GM18520 (cell line): ENCODE measurements at regions not wholly inside any gene's neighbourhood (a gene's known extent, or its start where the extent isn't known, plus 50 kb on each side); places are given as distances from the start of the nearest gene placed in this dataset.

Source experiments
- ATAC-seq: cut with Tn5 transposase; IDR thresholded peaks from one replicate; pipeline ENCODE4 v1.9.1; 2021; ENCODE audit not compliant: unreplicated experiment

- no peak for ATAC-seq
Observed at GRCh38 chr10:2953495-2953894, 113.9 kb upstream of the PFKP start.

- no peak for ATAC-seq
Observed at GRCh38 chr10:2951235-2951835, 116.0 kb upstream of the PFKP start.

GRCh38 chr10:2950546-2950945, 116.8 kb upstream of the PFKP start:
- no peak for ATAC-seq

DNA sequence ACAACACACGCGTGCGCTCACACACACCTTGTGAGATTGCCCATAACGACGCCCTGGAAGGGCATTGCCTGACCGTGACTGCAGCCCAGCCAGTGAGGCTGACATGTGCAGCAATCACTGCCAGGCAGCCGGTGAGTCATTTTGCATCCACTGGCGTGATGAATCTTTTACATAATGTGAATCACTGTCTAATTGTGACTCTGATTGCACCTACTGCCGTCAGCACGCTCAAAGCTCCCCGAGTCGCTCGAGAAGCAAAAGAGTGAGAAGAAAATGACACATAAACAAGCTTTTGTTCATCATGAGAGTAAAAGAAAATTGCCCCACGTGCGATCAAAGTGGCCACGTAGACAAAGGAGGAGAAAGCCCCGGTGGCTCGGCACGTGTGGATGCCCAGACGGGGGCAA, 117.4 kb upstream of the PFKP start:
- ATAC-seq = peak; percentile 68

GRCh38 chr10:2949221-2949947, 118.0 kb upstream of the PFKP start:
- no peak for ATAC-seq

DNA sequence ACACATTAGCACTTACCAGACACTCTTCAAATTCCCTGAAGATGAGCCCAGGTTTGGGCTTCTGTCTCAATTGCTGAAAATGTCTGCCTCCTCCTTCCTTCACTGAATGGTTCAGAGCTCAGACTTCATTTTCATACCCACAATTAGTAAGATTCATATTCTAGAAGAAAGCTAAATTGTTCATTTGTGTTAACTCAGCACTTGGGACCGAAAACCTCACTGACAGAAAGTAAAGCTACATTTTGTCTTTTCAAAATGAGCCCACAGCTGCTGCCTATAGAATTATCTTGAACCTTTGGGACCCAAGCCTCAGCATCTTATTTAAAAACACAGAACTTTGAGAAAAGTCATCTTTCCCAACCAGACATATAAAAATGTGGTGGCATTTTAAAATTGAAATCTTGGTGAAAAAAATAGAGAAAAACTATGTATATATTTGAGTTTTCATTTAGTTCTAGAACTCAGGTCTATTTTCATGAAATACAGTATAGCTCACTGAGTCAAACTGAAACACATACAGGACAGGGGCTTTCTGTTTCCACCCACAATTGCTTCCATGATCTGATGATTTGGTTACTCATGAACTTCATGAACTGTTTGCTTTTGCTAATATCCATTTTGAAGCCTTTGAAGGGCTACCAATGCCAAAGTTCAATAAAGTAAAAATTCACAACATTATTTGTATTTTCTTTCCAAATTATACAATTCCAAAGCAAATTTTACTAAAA, 119.1 kb upstream of the PFKP start:
- peak; percentile 62 for ATAC-seq

GRCh38 chr10:2944788-2945187, 122.6 kb upstream of the PFKP start:
- ATAC-seq = no peak

GRCh38 chr10:2943932-2944614, 123.3 kb upstream of the PFKP start:
- ATAC-seq = no peak

GRCh38 chr10:2942938-2943337, 124.4 kb upstream of the PFKP start:
- no peak for ATAC-seq

GRCh38 chr10:2938869-2939268, 128.5 kb upstream of the PFKP start:
- no peak for ATAC-seq

DNA sequence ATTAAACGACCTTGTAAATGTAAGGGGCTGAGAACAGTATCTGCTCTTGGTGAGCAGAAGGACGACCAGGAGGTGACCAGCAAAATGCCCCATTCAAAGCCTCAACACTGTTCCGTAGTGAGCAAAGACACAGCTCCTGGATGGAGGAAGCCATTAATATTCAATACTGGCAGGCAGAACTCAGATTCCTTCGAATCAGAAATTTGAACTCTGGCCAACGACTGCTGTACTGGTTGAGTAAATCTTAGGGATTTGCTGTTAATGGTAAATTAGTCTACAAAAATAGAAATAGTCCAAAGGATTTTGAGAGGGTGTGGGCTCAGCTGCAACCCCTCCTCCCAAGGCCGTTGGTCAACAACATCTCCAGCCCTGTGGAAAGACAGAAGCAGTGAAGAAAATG, 130.5 kb upstream of the PFKP start:
- ATAC-seq = no peak

- ATAC-seq = no peak
Observed at GRCh38 chr10:2935647-2936386, 131.5 kb upstream of the PFKP start.

DNA sequence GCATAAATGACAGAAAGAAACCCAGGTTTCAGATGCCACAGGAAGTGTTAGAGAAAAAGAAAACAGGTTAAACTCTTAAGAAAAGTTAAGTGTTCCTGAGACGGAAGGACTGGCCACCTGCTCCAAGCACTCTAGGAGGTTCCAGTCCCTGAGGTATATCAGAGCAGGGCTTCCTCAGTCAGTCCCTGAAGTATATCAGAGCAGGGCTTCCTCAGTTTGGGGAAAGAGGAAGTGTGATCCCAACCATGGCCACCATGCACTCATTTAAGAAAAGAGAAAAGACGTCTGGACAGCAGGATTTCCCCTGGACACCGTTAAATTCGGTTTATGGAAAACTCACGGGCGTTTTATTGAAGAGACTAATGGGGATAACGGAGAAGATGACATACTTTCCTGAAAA, 133.4 kb upstream of the PFKP start:
- no peak for ATAC-seq

DNA sequence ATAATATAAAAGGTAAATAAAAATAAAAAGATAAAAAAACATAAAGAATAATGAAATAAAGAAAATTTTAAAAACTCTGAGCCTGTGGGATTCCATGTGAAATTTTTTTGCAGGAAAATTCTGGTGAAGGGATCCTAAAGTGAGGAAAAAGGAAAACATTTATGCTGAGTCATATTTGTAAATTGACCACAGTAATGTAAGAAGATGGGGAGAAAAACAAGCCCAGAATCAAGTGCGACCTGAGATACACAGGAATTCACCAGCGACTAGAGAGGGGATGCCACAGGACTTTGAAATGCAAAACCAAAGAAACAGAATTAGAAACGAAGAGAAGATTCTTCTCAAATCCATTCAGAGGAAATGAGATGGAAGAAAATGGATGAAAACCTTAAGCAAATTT, 133.8 kb upstream of the PFKP start:
- ATAC-seq = no peak

- no peak for ATAC-seq
Observed at GRCh38 chr10:2933071-2933470, 134.3 kb upstream of the PFKP start.

DNA sequence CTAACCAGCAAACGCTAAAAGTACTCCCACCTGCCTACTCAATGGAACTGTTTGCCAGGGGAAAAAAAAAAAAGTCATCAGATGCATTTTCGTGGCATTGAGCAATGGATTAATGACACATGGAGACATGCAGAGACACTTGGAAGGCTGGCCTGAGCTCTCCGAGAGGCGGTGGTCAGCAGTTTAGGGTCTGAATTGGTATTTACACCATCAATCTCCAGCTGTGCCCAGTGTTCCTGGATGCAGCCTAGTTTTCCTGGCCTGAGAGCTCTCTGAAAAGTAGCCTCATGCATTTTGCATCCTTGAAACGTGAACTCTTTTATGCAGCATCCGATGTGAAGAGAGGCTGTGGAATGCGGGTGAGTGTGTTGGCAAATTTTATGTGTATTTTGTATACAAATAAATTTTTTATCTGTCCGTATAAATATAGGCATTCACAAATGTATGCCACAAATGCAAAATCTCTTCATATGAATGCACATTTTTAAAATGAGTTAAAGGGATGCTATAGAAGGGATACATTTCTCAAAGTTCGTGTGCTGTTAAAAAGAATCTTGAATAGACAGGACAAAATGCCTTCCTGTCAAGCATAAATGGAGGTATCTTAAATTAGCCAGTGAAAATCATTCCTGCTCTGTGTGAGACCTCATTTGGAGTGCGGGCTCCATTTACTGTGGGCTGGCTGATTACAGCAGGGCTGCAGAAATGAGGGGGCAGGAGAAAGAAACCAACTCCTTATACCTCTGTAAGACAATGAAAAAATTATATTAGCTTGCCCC, 137.7 kb upstream of the PFKP start:
- no peak for ATAC-seq

- ATAC-seq = peak; percentile 74
Observed at GRCh38 chr10:2927958-2928840, 139.1 kb upstream of the PFKP start.

GRCh38 chr10:2926918-2927660, 140.3 kb upstream of the PFKP start:
- no peak for ATAC-seq

DNA sequence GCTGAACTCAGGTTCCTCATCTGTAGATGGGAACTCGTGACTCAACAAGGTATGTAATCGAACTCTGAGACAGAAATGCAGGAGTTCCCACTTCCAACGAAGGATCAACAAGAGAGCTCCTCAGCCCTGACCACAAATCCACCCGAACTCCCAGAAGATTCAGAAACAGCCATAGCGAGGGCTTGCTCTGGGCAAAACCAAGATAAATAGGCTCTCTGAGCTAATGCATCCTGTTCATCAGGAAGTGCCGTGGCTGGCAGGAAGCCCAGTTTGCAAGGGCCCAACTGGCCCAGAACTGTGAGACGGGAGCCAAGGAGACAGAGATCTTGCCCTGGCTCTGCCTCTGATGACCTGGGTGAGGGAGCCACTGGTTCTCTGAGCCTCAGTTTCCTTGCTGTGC, 141.7 kb upstream of the PFKP start:
- no peak for ATAC-seq
